ENCODE measurements at regions not wholly inside any gene's neighbourhood (a gene's known extent, or its start where the extent isn't known, plus 50 kb on each side); places are given as distances from the start of the nearest gene placed in this dataset.

DNA sequence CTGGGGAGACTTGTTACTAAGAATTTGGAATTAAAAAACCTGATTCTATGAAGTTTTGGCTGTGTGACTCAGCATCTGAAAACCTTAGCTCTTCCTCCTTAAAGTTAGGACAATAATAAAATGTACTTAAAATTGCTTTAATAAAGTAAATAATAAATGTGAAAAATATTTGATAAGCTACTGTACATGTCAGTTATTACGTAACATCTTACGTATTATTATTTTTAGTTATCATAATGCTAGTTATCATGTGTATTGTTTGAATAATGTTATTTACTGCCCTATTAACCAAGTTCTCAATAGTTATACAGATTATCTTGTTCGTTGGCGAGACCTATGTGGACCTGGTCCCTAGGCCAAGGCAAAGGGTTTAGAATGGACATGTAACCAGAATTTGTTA is 449.2 kb upstream of the ADGRL3 start:
- intact Hi-C loops (cut with DNase I), result no loop called here
- no peak overlapping the region for H3K27ac ChIP-seq
- WGBS, 4 donors, result 88 to 94% (median 93%) methylated on average over 4 of the region's 4 CpGs

DNA sequence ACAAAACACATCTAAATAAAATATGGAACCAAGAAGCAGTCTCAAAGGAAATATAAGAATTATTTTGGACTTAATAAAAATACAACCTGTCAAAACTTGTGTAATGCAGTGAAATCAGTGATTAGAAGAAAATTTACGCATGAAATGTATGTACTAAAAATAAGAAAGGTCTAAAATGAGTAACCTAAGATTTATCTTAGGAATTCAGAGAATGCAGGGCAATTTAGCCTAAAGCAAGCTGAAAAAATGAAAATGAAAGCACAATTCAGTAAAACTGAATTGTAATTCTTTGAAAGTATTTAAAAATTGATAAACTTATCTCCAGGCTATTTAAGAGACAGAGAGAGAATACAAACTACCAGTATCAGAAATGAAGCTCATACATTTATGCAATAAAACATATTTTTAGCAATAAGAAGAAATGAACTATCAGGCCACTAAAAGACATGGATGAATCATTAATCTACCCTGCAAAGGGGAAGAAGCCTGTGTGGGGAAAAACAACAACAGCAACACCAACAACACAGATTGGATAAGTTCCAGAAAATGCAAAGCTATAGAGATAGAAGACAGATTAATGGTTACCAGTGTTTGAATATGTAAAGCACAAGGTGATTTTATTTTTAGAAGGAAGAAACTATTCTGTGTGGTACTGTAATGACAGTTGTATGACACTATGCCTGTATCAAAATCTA is 442.0 kb upstream of the ADGRL3 start:
- H3K4me3 ChIP-seq, result no peak overlapping the region
- H3K36me3 ChIP-seq, result no peaks in the 10 kb centered on the region
- ATAC-seq (no peak), DNase-seq (no peak)
- intact Hi-C loops (cut with DNase I), result no loop called here
- TF ChIP-seq, protein P1, sequence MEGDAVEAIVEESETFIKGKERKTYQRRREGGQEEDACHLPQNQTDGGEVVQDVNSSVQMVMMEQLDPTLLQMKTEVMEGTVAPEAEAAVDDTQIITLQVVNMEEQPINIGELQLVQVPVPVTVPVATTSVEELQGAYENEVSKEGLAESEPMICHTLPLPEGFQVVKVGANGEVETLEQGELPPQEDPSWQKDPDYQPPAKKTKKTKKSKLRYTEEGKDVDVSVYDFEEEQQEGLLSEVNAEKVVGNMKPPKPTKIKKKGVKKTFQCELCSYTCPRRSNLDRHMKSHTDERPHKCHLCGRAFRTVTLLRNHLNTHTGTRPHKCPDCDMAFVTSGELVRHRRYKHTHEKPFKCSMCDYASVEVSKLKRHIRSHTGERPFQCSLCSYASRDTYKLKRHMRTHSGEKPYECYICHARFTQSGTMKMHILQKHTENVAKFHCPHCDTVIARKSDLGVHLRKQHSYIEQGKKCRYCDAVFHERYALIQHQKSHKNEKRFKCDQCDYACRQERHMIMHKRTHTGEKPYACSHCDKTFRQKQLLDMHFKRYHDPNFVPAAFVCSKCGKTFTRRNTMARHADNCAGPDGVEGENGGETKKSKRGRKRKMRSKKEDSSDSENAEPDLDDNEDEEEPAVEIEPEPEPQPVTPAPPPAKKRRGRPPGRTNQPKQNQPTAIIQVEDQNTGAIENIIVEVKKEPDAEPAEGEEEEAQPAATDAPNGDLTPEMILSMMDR (IDR thresholded peaks at IDR 0.05), result no peak
- no peak for TF ChIP-seq POLR2A (IDR thresholded peaks at IDR 0.05)
- WGBS, 4 donors, result 0 to 66% (median 55%) methylated on average over 1 of the region's 1 CpG
- H3K4me1 ChIP-seq, result no peaks in the 10 kb centered on the region
- H3K27ac ChIP-seq, result no peak overlapping the region
- H3K9me3 ChIP-seq, result peaks cover 0 to 29% (median 9%) of the 10 kb centered on the region in 12 donors
- no peaks in the 10 kb centered on the region for H3K27me3 ChIP-seq

More for the DNA sequence above, 449.2 kb upstream of the ADGRL3 start:
- Histone ChIP-seq H3K9me3 (peaks cover 0 to 5% (median 0%) of the 10 kb centered on the region in 12 donors), H3K4me1 (no peaks in the 10 kb centered on the region), H3K27me3 (no peaks in the 10 kb centered on the region), H3K4me3 (no peak overlapping the region), H3K36me3 (no peaks in the 10 kb centered on the region)
- TF ChIP-seq POLR2A (IDR thresholded peaks at IDR 0.05), result no peak
- TF ChIP-seq, protein P1 (IDR thresholded peaks at IDR 0.05), result no peak
- DNase-seq (no peak), ATAC-seq (no peak)

DNA sequence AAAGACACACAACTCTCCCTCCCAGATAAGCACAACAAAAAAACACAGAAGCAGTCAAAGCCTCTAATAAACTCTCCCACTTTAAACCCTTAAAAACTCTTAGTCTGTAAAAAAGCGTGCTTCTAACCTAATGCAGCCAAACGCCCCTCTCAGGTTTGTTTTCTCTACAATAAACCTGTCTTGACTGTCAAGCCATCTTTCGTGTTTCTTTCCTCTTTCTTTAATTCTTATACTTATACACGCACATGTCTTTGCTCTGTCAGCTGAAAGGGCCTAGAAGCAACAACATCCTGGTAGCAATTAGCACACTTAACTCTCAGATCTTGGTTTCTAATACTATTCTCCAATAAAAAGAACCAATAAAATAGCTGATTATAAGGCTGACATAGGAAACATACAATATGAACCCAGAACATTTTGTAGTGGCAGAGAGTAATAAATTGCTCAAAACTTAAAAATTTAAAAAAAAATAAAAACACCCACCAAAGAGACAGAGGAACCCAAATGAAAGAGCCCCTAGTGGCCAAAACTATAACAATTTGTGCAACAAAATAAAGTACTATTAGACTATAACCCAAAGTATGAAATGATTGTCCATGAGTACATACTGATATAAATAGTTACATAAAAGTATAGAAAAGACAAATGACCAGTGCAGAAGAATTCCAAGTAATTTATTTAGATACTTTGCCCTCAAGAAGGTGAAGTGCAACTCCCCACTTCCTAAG is 440.4 kb upstream of the ADGRL3 start:
- no peak overlapping the region for H3K4me3 ChIP-seq
- no peaks in the 10 kb centered on the region for H3K36me3 ChIP-seq
- WGBS, 4 donors, result 81 to 85% (median 83%) methylated on average over 4 of the region's 4 CpGs
- no peaks in the 10 kb centered on the region for H3K4me1 ChIP-seq
- intact Hi-C loops (cut with DNase I), result no loop called here
- peaks cover 0 to 29% (median 9%) of the 10 kb centered on the region in 12 donors for H3K9me3 ChIP-seq
- no peaks in the 10 kb centered on the region for H3K27me3 ChIP-seq
- DNase-seq, result no peak
- no peak for TF ChIP-seq POLR2A (IDR thresholded peaks at IDR 0.05)
- TF ChIP-seq, protein P1 (IDR thresholded peaks at IDR 0.05), result peak in 3 of 12 donors; percentile 12 to 39 (median 33)
- ATAC-seq, result no peak
- no peak overlapping the region for H3K27ac ChIP-seq

DNA sequence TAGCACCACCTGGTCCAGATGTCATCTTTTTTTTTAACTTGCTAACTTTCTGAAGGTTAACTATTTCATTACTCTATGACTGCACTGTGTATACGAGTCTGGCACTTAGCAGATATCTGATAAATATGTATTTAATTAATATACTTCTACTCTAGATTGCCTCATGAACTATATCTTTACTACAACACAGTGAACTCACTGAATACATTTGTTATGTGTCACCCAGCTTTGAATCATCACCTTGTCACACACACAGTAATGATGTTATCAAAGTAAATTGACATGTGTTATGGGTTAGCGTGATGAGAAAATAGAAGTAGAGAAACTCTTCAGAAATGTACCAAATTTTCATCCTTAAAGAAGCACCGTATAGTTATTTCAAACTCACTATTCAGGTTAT is 419.3 kb upstream of the ADGRL3 start:
- no peaks in the 10 kb centered on the region for H3K4me1 ChIP-seq
- H3K36me3 ChIP-seq, result no peaks in the 10 kb centered on the region
- intact Hi-C loops (cut with DNase I), result no loop called here
- no peak for ATAC-seq
- no peak for DNase-seq
- H3K4me3 ChIP-seq, result no peak overlapping the region
- H3K27ac ChIP-seq, result no peak overlapping the region
- no peaks in the 10 kb centered on the region for H3K9me3 ChIP-seq
- H3K27me3 ChIP-seq, result no peaks in the 10 kb centered on the region
- 68 to 71% (median 70%) methylated on average over 3 of the region's 3 CpGs for whole genome bisulfite sequencing, 4 donors
- no peak for TF ChIP-seq POLR2A (IDR thresholded peaks at IDR 0.05)
- TF ChIP-seq, protein P1 (IDR thresholded peaks at IDR 0.05), result no peak

Measured in heart left ventricle (tissue), 16 donors.